B cell (primary cell): ENCODE measurements at regions not wholly inside any gene's neighbourhood (a gene's known extent, or its start where the extent isn't known, plus 50 kb on each side); places are given as distances from the start of the nearest gene placed in this dataset.

Source experiments
- ATAC-seq: fragments of 200-7000 bp; cut with Tn5 transposase; one replicate; pipeline ENCODE4 v1.10.0; 2021; ENCODE audit warnings: low read depth, mild to moderate bottlenecking, moderate number of reproducible peaks, moderate library complexity
- CTCF ChIA-PET: fragments of 350-600 bp; sonication (Branson Sonifier 250); formaldehyde crosslinking; loops from one replicate; lab custom pipeline; 2021; ENCODE audit warnings: antibody characterized with exemption, inconsistent platforms; lab: Charles Lee
- POLR2A ChIA-PET: fragments of 350-600 bp; sonication (Branson Sonifier 250); formaldehyde crosslinking; loops from one replicate; lab custom pipeline; 2021; ENCODE audit warnings: antibody characterized with exemption; lab: Charles Lee
- DNase-seq: peaks from one replicate; pipeline ENCODE4 v3.0.0; 2013
- H2AFZ ChIP-seq: 2 replicates; pipeline ENCODE4 v1.6.1; 2012; ENCODE audit warnings: mild to moderate bottlenecking, low read depth, low read length; ENCODE audit not compliant: insufficient read depth, poor library complexity, severe bottlenecking
- H3K27ac ChIP-seq, 2 donors: 1 replicate in 1 of 2; 2 replicates in 1 of 2; pipeline ENCODE4 v1.5.1; 2012 to 2013; ENCODE audit warnings: low read length in 2 of 2, mild to moderate bottlenecking in 2 of 2, moderate library complexity in 1 of 2
- H3K27me3 ChIP-seq, 4 experiments: fragments of 200-600 bp in 1 of 4; sonication (generic) in 1 of 4; replicated peaks in 1 of 4; 1 replicate in 2 of 4; 2 replicates in 2 of 4; pipeline versions ENCODE4 v1.6.1 to v1.7.0; 2013 to 2016; ENCODE audit warnings: low read length in 3 of 4, mild to moderate bottlenecking in 2 of 4, mixed read lengths in 1 of 4, moderate library complexity in 1 of 4; ENCODE audit not compliant: insufficient read depth in 4 of 4, control insufficient read depth in 3 of 4; ENCODE audit errors: control extremely low read depth in 1 of 4
- H3K36me3 ChIP-seq, 2 experiments: replicated peaks in 1 of 2; 1 replicate in 1 of 2; 2 replicates in 1 of 2; pipeline versions ENCODE4 v1.6.1 to v1.7.1; 2013; ENCODE audit warnings: low read length in 1 of 2; ENCODE audit not compliant: insufficient read depth in 2 of 2, control insufficient read depth in 1 of 2; ENCODE audit errors: control extremely low read depth in 1 of 2, extremely low read depth in 1 of 2
- H3K4me1 ChIP-seq, 2 donors: fragments of 200-600 bp in 1 of 2; sonication (generic) in 1 of 2; 1 replicate in 1 of 2; 2 replicates in 1 of 2; pipeline versions ENCODE4 v1.5.1 to v1.6.1; 2013 to 2017; ENCODE audit warnings: low read length in 2 of 2; ENCODE audit not compliant: control insufficient read depth in 2 of 2, insufficient read depth in 2 of 2
- H3K4me2 ChIP-seq: replicated peaks from 2 replicates; pipeline ENCODE3; 2012; ENCODE audit warnings: mild to moderate bottlenecking, low read depth, low read length; ENCODE audit not compliant: poor library complexity, severe bottlenecking
- H3K4me3 ChIP-seq, 5 experiments: fragments of 200-600 bp in 1 of 5; sonication (generic) in 1 of 5; 1 replicate in 3 of 5; 2 replicates in 2 of 5; pipeline versions ENCODE4 v1.5.1 to v1.7.0; 2011 to 2016; ENCODE audit warnings: low read length in 4 of 5, mild to moderate bottlenecking in 4 of 5, low read depth in 2 of 5, control low read depth in 1 of 5, moderate library complexity in 1 of 5; ENCODE audit not compliant: insufficient read depth in 1 of 5; ENCODE audit errors: control extremely low read depth in 1 of 5, extremely low read depth in 1 of 5
- H3K79me2 ChIP-seq: fragments of 200-600 bp; sonication (generic); one replicate; pipeline ENCODE4 v1.6.0; 2016; ENCODE audit warnings: low read length; ENCODE audit not compliant: control insufficient read depth, insufficient read depth
- H3K9ac ChIP-seq: fragments of 200-600 bp; sonication (generic); 2 replicates; pipeline ENCODE4 v1.6.1; 2017; ENCODE audit warnings: mild to moderate bottlenecking, low read length, moderate library complexity
- H3K9me3 ChIP-seq, 3 donors: one replicate each; pipeline versions ENCODE4 v1.6.1 to v1.7.1; 2013; ENCODE audit warnings: low read length in 2 of 3; ENCODE audit not compliant: control insufficient read depth in 2 of 3, insufficient read depth in 1 of 3; ENCODE audit errors: control extremely low read depth in 1 of 3
- H4K20me1 ChIP-seq: 2 replicates; pipeline ENCODE4 v1.6.0; 2012; ENCODE audit warnings: mild to moderate bottlenecking, low read length; ENCODE audit not compliant: insufficient read depth, control insufficient read depth, poor library complexity, severe bottlenecking
- H3K27ac Mint-ChIP-seq: one replicate; pipeline ENCODE4 v1.8.0; 2021; ENCODE audit warnings: mixed read lengths
- H3K27me3 Mint-ChIP-seq: one replicate; pipeline ENCODE4 v1.8.0; 2021; ENCODE audit warnings: mixed read lengths
- H3K4me1 Mint-ChIP-seq: one replicate; pipeline ENCODE4 v1.8.0; 2021; ENCODE audit warnings: mixed read lengths
- H3K4me3 Mint-ChIP-seq: one replicate; pipeline ENCODE4 v1.8.0; 2021; ENCODE audit warnings: mixed read lengths
- H3K9me3 Mint-ChIP-seq: one replicate; pipeline ENCODE4 v1.8.0; 2022; ENCODE audit warnings: mixed read lengths; ENCODE audit not compliant: insufficient read depth
- CTCF ChIP-seq: fragments of 200-600 bp; IDR thresholded peaks from one replicate; pipeline ENCODE4 v1.8.0; 2022; ENCODE audit warnings: antibody characterized with exemption, mild to moderate bottlenecking
- EZH2 ChIP-seq: IDR thresholded peaks from 2 replicates; pipeline ENCODE4 v1.6.1; 2012; ENCODE audit warnings: borderline replicate concordance, low read depth, mild to moderate bottlenecking, moderate library complexity, low read length; ENCODE audit not compliant: insufficient read depth, poor library complexity, severe bottlenecking
- WGBS: methylation state at CpG from one replicate; pipeline ENCODE4 v1.1.5; 2013; ENCODE audit warnings: missing lambda C conversion rate; ENCODE audit not compliant: insufficient coverage; 5-methylcytosine and 5-hydroxymethylcytosine counted together
- intact Hi-C: fragments of 100-400 bp; cut with micrococcal nuclease; formaldehyde crosslinking; loops from one replicate; pipeline ENCODE4 v1.10.0; 2022

- no peak overlapping the region for H3K4me3 ChIP-seq
- POLR2A ChIA-PET = no interaction called here
- no peaks in the 10 kb centered on the region for H3K79me2 ChIP-seq
- H3K27ac ChIP-seq = no peak overlapping the region
- no peaks in the 10 kb centered on the region for H4K20me1 ChIP-seq
- no peaks in the 10 kb centered on the region for H3K9me3 Mint-ChIP-seq
- no peak overlapping the region for H3K4me2 ChIP-seq
- H3K27me3 Mint-ChIP-seq = no peaks in the 10 kb centered on the region
- no peak overlapping the region for H2AFZ ChIP-seq
- no peaks in the 10 kb centered on the region for H3K4me1 Mint-ChIP-seq
- WGBS = 100% methylated on average over 3 of the region's 4 CpGs
- ATAC-seq (no peak), DNase-seq (no peak)
- no peaks in the 10 kb centered on the region for H3K4me1 ChIP-seq
- H3K4me3 Mint-ChIP-seq = no peak overlapping the region
- no peak overlapping the region for H3K9ac ChIP-seq
- TF ChIP-seq CTCF (no peak), EZH2 (no peak)
- intact Hi-C loops = no loop called here
- H3K27me3 ChIP-seq = no peaks in the 10 kb centered on the region
- CTCF ChIA-PET = no interaction called here
- no peak overlapping the region for H3K27ac Mint-ChIP-seq
- no peaks in the 10 kb centered on the region for H3K36me3 ChIP-seq
- no peaks in the 10 kb centered on the region for H3K9me3 ChIP-seq
Measured at GRCh38 chr9:26054600-26055520, 376.6 kb upstream of the TUSC1 start.

GRCh38 chr9:26053954-26054353 lies 375.7 kb upstream of the TUSC1 start:
- H3K36me3 ChIP-seq = no peaks in the 10 kb centered on the region
- WGBS = 100% methylated on average over 2 of the region's 3 CpGs
- Mint-ChIP-seq H3K9me3 (no peaks in the 10 kb centered on the region), H3K27ac (no peak overlapping the region), H3K4me1 (no peaks in the 10 kb centered on the region), H3K27me3 (no peaks in the 10 kb centered on the region), H3K4me3 (no peak overlapping the region)
- H2AFZ ChIP-seq = no peak overlapping the region
- DNase-seq (no peak), ATAC-seq (no peak)
- H3K27ac ChIP-seq = no peak overlapping the region
- ChIA-PET POLR2A (no interaction called here), CTCF (no interaction called here)
- no peaks in the 10 kb centered on the region for H4K20me1 ChIP-seq
- no peaks in the 10 kb centered on the region for H3K4me1 ChIP-seq
- H3K79me2 ChIP-seq = no peaks in the 10 kb centered on the region
- TF ChIP-seq CTCF = no peak
- no peak for TF ChIP-seq EZH2
- no peaks in the 10 kb centered on the region for H3K9me3 ChIP-seq
- H3K4me3 ChIP-seq = no peak overlapping the region
- H3K4me2 ChIP-seq = no peak overlapping the region
- intact Hi-C loops = no loop called here
- H3K9ac ChIP-seq = no peak overlapping the region
- no peaks in the 10 kb centered on the region for H3K27me3 ChIP-seq
